GM12878 (cell line): ENCODE measurements at regions not wholly inside any gene's neighbourhood (a gene's known extent, or its start where the extent isn't known, plus 50 kb on each side); places are given as distances from the start of the nearest gene placed in this dataset.

Experiments used
- ATAC-seq: fragments of 200-7000 bp; cut with Tn5 transposase; 3 replicates; pipeline ENCODE4 v1.9.1; 2020; ENCODE audit warnings: mild to moderate bottlenecking, moderate library complexity
- BruUV-seq: library from RNA; stranded (reverse); fragments of 400-500 nt; replicated peaks from 2 replicates; lab custom pipeline; 2021; lab: Mats Ljungman, UMichigan
- CTCF ChIA-PET: fragments of 300-600 bp; sonication (Branson Sonifier 250); formaldehyde crosslinking; extraction: SDS; loops from one replicate; lab custom pipeline; 2021; ENCODE audit warnings: inconsistent platforms; lab: Yijun Ruan, JAX
- POLR2A ChIA-PET: fragments of 350-600 bp; formaldehyde crosslinking; extraction: SDS; loops from one replicate; lab custom pipeline; 2021; ENCODE audit warnings: inconsistent platforms; lab: Charles Lee
- RAD21 ChIA-PET: fragments of 300-600 bp; sonication (Branson Sonifier 250); formaldehyde crosslinking; loops from one replicate; lab custom pipeline; 2023; ENCODE audit warnings: antibody characterized with exemption; ENCODE audit not compliant: unreplicated experiment; lab: Charles Lee
- SMC1A ChIA-PET: fragments of 300-600 bp; sonication (Branson Sonifier 250); formaldehyde crosslinking; loops from one replicate; lab custom pipeline; 2023; ENCODE audit not compliant: unreplicated experiment, uncharacterized antibody; lab: Charles Lee
- DNase-seq: peaks from one replicate; pipeline ENCODE4 v3.0.0-alpha.2; 2011; ENCODE audit warnings: low read depth, low spot score
- FAIRE-seq: peaks from 3 replicates; lab custom pipeline; 2011; peaks lifted over from hg19 to GRCh38; lab: Jason Lieb, UNC
- H2AFZ ChIP-seq: 2 replicates; pipeline ENCODE4 v1.6.0; 2011; ENCODE audit warnings: low read depth, low read length, control low read depth; ENCODE audit not compliant: control insufficient read depth
- H3K27ac ChIP-seq: 2 replicates; pipeline ENCODE4 v1.5.1; 2011; ENCODE audit warnings: control low read depth; ENCODE audit not compliant: control insufficient read depth, insufficient read depth
- H3K27me3 ChIP-seq, 2 experiments: replicated peaks in 1 of 2; 2 replicates each; pipeline versions ENCODE4 v1.6.0 to v1.6.1; 2011; ENCODE audit warnings: low read length in 1 of 2; ENCODE audit not compliant: control insufficient read depth in 2 of 2, insufficient read depth in 2 of 2
- H3K36me3 ChIP-seq, 2 experiments: 2 replicates each; pipeline ENCODE4 v1.5.1; 2011; ENCODE audit warnings: low read length in 1 of 2; ENCODE audit not compliant: control insufficient read depth in 2 of 2, insufficient read depth in 2 of 2
- H3K4me1 ChIP-seq: 2 replicates; pipeline ENCODE4 v1.6.1; 2011; ENCODE audit warnings: mild to moderate bottlenecking, low read length, moderate library complexity, mixed read lengths; ENCODE audit not compliant: control insufficient read depth, insufficient read depth
- H3K4me2 ChIP-seq: 2 replicates; pipeline ENCODE4 v1.6.0; 2011; ENCODE audit warnings: control low read depth; ENCODE audit not compliant: control insufficient read depth, insufficient read depth
- H3K4me3 ChIP-seq: fragments of 200-600 bp; sonication (generic); 2 replicates; pipeline ENCODE4 v1.5.1; 2016
- H3K79me2 ChIP-seq: 2 replicates; pipeline ENCODE4 v1.6.0; 2011; ENCODE audit warnings: low read length; ENCODE audit not compliant: control insufficient read depth, insufficient read depth
- H3K9ac ChIP-seq: 2 replicates; pipeline ENCODE4 v1.8.0; 2011; ENCODE audit warnings: low read length, control low read depth, mixed read lengths; ENCODE audit not compliant: control insufficient read depth, insufficient read depth
- H3K9me3 ChIP-seq: replicated peaks from 3 replicates; pipeline ENCODE4 v1.5.1; 2011; ENCODE audit warnings: mild to moderate bottlenecking, low read length; ENCODE audit not compliant: control insufficient read depth, insufficient read depth
- H4K20me1 ChIP-seq: 2 replicates; pipeline ENCODE4 v1.6.0; 2011; ENCODE audit not compliant: control insufficient read depth, insufficient read depth
- CEBPB ChIP-seq, 2 experiments: fragments of 150-350 bp in 1 of 2; IDR thresholded peaks; 2 replicates each; pipeline ENCODE4 v1.6.1; 2012 to 2014; ENCODE audit warnings: low read depth in 2 of 2, low read length in 2 of 2, borderline replicate concordance in 1 of 2, inconsistent platforms in 1 of 2
- FOXM1 ChIP-seq: IDR thresholded peaks from 2 replicates; pipeline ENCODE4 v1.6.1; 2012; ENCODE audit warnings: low read depth, mild to moderate bottlenecking, inconsistent platforms, low read length, moderate library complexity
- JUND ChIP-seq: IDR thresholded peaks from 2 replicates; pipeline ENCODE4 v1.6.1; 2012; ENCODE audit warnings: low read depth, mild to moderate bottlenecking, low read length, improper control_type of control experiment, moderate library complexity
- KDM1A ChIP-seq: fragments of 200-600 bp; sonication (generic); IDR thresholded peaks from 2 replicates; pipeline ENCODE4 v1.6.1; 2016; ENCODE audit warnings: borderline replicate concordance
- NFXL1 ChIP-seq: fragments of 450-650 bp; IDR thresholded peaks from 2 replicates; pipeline ENCODE4 v1.6.1; 2017; ENCODE audit warnings: antibody characterized with exemption, mild to moderate bottlenecking, borderline replicate concordance
- PML ChIP-seq: IDR thresholded peaks from 2 replicates; pipeline ENCODE4 v1.6.1; 2012; ENCODE audit warnings: low read length, inconsistent platforms
- RB1 ChIP-seq: fragments of 450-650 bp; formaldehyde crosslinking; IDR thresholded peaks from 2 replicates; pipeline ENCODE4 v1.6.1; 2017; ENCODE audit warnings: mild to moderate bottlenecking, borderline replicate concordance
- ZNF622 ChIP-seq: fragments of 450-650 bp; IDR thresholded peaks from 2 replicates; pipeline ENCODE4 v1.6.1; 2017; ENCODE audit warnings: mild to moderate bottlenecking, inconsistent platforms
- WGBS: methylation state at CpG from one replicate; pipeline ENCODE4 v1.1.6; 2016; ENCODE audit warnings: low lambda C conversion rate; ENCODE audit not compliant: insufficient replicate concordance, insufficient coverage; ENCODE audit errors: missing lambda C conversion rate; 5-methylcytosine and 5-hydroxymethylcytosine counted together
- in situ Hi-C: fragments of 300-500 bp; cut with MboI; formaldehyde crosslinking; loops from 9 replicates; pipeline ENCODE4 v1.14.3; 2018; ENCODE audit warnings: mixed read lengths
- intact Hi-C: fragments of 100-400 bp; cut with micrococcal nuclease; formaldehyde crosslinking; loops from one replicate; pipeline ENCODE4 v1.14.2; 2022; ENCODE audit not compliant: unreplicated experiment
- TF ChIP-seq, protein P1 (sequence below): fragments of 450-650 bp; IDR thresholded peaks from 2 replicates; pipeline ENCODE4 v1.6.1; 2016; ENCODE audit warnings: mild to moderate bottlenecking
- TF ChIP-seq, protein P2 (sequence below): fragments of 150-350 bp; IDR thresholded peaks from 2 replicates; pipeline ENCODE4 v1.6.1; 2016; ENCODE audit warnings: low read depth, low read length
- TF ChIP-seq, protein P3 (sequence below): fragments of 450-650 bp; IDR thresholded peaks from 2 replicates; pipeline ENCODE4 v1.6.1; 2017; ENCODE audit warnings: borderline replicate concordance
- TF ChIP-seq, protein P4 (sequence below): IDR thresholded peaks from 2 replicates; pipeline ENCODE4 v1.6.1; 2011; ENCODE audit warnings: low read depth, mild to moderate bottlenecking, low read length, moderate library complexity, borderline replicate concordance; ENCODE audit errors: extremely low read depth

DNA sequence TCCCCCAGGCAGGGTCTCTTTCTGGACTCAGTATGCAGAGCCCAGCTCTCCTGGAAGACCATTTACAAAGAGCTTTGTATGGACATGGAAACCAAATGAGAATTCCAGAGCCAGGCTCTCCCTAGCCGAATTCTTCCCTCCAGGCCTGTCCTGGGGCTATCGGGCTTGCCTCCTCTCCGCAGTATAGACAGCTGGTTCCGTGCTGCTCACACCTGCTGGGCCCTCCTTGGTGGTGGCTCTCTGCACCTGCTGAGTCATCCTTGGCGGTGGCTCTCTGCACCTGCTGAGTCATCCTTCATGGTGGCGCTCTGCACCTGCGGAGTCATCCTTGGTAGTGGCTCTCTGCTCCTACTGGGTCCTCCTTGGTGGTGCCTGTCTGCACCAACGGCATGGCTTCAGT lies 743.5 kb downstream of the BRD1 start:
- no TSS peak for BruUV-seq
- 11% methylated on average over 8 of the region's 8 CpGs for WGBS

DNA sequence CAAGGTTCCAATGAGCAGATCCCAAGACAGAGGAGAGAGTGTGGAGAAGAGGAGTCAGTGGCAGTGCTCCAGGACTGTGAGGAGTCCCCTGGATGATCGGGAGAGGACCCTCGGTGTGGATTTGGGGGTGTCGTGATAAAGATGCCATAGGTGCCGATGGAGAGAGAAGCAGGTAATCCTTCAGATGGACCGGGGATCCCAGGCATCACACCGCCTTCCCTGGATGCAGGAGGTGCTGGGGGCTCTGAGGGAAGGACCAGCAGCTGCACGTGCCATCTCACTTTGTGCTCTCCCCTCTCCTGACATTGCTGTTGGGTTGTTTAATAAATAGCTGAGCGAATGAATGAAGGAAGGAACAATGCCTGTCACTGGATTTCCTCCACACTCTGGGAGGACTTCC lies 744.1 kb downstream of the BRD1 start:
- ATAC-seq (no peak), FAIRE-seq (no peak), DNase-seq (no peak)
- CTCF ChIA-PET, result no interaction called here
- Histone ChIP-seq H3K79me2 (no peaks in the 10 kb centered on the region), H3K4me3 (no peak overlapping the region), H3K36me3 (no peaks in the 10 kb centered on the region), H3K4me1 (no peaks in the 10 kb centered on the region), H3K27me3 (no peaks in the 10 kb centered on the region), H4K20me1 (no peaks in the 10 kb centered on the region), H3K9ac (no peak overlapping the region), H3K9me3 (no peaks in the 10 kb centered on the region; the same call in 2 of the 3 replicates), H3K27ac (no peak overlapping the region), H3K4me2 (no peak overlapping the region), H2AFZ (no peak overlapping the region)
- WGBS, result 5% methylated on average over 8 of the region's 8 CpGs
- SMC1A ChIA-PET, result no interaction called here
- BruUV-seq, result no TSS peak
- POLR2A ChIA-PET, result no interaction called here
- RAD21 ChIA-PET, result no interaction called here
- intact Hi-C loops, result no loop called here
- in situ Hi-C loops, result no loop called here
- TF ChIP-seq, protein P1, sequence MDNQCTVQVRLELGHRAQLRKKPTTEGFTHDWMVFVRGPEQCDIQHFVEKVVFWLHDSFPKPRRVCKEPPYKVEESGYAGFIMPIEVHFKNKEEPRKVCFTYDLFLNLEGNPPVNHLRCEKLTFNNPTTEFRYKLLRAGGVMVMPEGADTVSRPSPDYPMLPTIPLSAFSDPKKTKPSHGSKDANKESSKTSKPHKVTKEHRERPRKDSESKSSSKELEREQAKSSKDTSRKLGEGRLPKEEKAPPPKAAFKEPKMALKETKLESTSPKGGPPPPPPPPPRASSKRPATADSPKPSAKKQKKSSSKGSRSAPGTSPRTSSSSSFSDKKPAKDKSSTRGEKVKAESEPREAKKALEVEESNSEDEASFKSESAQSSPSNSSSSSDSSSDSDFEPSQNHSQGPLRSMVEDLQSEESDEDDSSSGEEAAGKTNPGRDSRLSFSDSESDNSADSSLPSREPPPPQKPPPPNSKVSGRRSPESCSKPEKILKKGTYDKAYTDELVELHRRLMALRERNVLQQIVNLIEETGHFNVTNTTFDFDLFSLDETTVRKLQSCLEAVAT, result no peak
- no peak for TF ChIP-seq PML
- TF ChIP-seq FOXM1, result no peak
- TF ChIP-seq, protein P2, sequence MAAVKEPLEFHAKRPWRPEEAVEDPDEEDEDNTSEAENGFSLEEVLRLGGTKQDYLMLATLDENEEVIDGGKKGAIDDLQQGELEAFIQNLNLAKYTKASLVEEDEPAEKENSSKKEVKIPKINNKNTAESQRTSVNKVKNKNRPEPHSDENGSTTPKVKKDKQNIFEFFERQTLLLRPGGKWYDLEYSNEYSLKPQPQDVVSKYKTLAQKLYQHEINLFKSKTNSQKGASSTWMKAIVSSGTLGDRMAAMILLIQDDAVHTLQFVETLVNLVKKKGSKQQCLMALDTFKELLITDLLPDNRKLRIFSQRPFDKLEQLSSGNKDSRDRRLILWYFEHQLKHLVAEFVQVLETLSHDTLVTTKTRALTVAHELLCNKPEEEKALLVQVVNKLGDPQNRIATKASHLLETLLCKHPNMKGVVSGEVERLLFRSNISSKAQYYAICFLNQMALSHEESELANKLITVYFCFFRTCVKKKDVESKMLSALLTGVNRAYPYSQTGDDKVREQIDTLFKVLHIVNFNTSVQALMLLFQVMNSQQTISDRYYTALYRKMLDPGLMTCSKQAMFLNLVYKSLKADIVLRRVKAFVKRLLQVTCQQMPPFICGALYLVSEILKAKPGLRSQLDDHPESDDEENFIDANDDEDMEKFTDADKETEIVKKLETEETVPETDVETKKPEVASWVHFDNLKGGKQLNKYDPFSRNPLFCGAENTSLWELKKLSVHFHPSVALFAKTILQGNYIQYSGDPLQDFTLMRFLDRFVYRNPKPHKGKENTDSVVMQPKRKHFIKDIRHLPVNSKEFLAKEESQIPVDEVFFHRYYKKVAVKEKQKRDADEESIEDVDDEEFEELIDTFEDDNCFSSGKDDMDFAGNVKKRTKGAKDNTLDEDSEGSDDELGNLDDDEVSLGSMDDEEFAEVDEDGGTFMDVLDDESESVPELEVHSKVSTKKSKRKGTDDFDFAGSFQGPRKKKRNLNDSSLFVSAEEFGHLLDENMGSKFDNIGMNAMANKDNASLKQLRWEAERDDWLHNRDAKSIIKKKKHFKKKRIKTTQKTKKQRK, result no peak
- no peak for TF ChIP-seq JUND
- no peak for TF ChIP-seq RB1
- no peak for TF ChIP-seq CEBPB (IDR thresholded peaks at IDR 0.05; ENCODE audit: borderline replicate concordance in 1 of 2, low read depth in 2 of 2, low read length in 2 of 2)
- TF ChIP-seq ZNF622, result no peak
- no peak for TF ChIP-seq NFXL1
- no peak for TF ChIP-seq KDM1A
- TF ChIP-seq, protein P3, sequence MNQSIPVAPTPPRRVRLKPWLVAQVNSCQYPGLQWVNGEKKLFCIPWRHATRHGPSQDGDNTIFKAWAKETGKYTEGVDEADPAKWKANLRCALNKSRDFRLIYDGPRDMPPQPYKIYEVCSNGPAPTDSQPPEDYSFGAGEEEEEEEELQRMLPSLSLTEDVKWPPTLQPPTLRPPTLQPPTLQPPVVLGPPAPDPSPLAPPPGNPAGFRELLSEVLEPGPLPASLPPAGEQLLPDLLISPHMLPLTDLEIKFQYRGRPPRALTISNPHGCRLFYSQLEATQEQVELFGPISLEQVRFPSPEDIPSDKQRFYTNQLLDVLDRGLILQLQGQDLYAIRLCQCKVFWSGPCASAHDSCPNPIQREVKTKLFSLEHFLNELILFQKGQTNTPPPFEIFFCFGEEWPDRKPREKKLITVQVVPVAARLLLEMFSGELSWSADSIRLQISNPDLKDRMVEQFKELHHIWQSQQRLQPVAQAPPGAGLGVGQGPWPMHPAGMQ, result no peak

More for the DNA sequence above, 743.5 kb downstream of the BRD1 start:
- ChIA-PET RAD21 (no interaction called here), SMC1A (no interaction called here), CTCF (no interaction called here), POLR2A (no interaction called here)
- no peak overlapping the region for H3K4me2 ChIP-seq
- ATAC-seq, result no peak
- in situ Hi-C loops, result no loop called here
- no peaks in the 10 kb centered on the region for H3K79me2 ChIP-seq
- H3K4me3 ChIP-seq, result no peak overlapping the region
- H3K27me3 ChIP-seq, result no peaks in the 10 kb centered on the region
- DNase-seq, result no peak
- H3K4me1 ChIP-seq, result no peaks in the 10 kb centered on the region
- no peak for TF ChIP-seq KDM1A
- TF ChIP-seq, protein P4, sequence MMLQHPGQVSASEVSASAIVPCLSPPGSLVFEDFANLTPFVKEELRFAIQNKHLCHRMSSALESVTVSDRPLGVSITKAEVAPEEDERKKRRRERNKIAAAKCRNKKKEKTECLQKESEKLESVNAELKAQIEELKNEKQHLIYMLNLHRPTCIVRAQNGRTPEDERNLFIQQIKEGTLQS, result no peak
- H4K20me1 ChIP-seq, result no peaks in the 10 kb centered on the region
- H2AFZ ChIP-seq, result no peak overlapping the region
- H3K9ac ChIP-seq, result no peak overlapping the region
- H3K27ac ChIP-seq, result no peak overlapping the region
- no peaks in the 10 kb centered on the region; the same call in 2 of the 3 replicates for H3K9me3 ChIP-seq
- H3K36me3 ChIP-seq, result no peaks in the 10 kb centered on the region
- FAIRE-seq, result no peak
- intact Hi-C loops, result no loop called here
